ENCODE measurements at regions not wholly inside any gene's neighbourhood (a gene's known extent, or its start where the extent isn't known, plus 50 kb on each side); places are given as distances from the start of the nearest gene placed in this dataset.

DNA sequence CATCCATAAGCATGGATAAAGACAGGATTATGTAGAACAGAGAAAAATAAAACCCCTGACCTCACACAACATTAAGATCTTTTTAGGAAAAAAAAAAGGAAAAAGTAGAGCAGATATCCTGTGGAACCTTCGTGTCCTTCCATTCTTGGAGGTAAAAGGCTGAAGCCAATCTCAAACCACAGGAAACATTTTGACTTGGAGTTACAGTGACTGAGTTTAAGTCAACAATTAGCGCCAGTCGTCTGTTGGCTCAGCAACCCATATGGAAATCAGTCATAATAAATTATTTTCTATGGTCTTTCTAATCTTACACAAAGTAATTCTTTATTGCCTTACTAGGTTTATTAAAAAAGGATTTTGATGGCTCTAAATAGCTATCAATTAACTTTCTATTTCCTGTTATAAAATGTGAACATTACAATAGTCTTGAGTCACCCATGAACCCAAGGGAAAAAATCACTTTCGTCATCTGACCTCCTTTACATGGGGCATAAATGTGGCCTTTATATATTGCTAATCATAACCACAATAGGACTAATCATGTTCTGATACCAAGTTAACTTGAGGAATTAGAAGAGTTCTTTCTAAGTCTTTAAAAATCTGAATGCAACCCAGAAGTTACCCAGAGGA is 592.9 kb downstream of the TFAP2B start:
- Histone ChIP-seq H3K27ac (no peak overlapping the region), H3K4me1 (ENCODE audit: control insufficient read depth in 1 of 2, insufficient read depth in 1 of 2, low read depth in 1 of 2, low read length in 1 of 2) (no peaks in the 10 kb centered on the region), H3K27me3 (no peaks in the 10 kb centered on the region), H3K36me3 (no peaks in the 10 kb centered on the region), H3K4me3 (ENCODE audit: low read depth in 1 of 2, low read length in 1 of 2) (no peak overlapping the region), H3K9me3 (no peaks in the 10 kb centered on the region)
- TF ChIP-seq, protein P1, sequence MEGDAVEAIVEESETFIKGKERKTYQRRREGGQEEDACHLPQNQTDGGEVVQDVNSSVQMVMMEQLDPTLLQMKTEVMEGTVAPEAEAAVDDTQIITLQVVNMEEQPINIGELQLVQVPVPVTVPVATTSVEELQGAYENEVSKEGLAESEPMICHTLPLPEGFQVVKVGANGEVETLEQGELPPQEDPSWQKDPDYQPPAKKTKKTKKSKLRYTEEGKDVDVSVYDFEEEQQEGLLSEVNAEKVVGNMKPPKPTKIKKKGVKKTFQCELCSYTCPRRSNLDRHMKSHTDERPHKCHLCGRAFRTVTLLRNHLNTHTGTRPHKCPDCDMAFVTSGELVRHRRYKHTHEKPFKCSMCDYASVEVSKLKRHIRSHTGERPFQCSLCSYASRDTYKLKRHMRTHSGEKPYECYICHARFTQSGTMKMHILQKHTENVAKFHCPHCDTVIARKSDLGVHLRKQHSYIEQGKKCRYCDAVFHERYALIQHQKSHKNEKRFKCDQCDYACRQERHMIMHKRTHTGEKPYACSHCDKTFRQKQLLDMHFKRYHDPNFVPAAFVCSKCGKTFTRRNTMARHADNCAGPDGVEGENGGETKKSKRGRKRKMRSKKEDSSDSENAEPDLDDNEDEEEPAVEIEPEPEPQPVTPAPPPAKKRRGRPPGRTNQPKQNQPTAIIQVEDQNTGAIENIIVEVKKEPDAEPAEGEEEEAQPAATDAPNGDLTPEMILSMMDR (IDR thresholded peaks at IDR 0.05): no peak

DNA sequence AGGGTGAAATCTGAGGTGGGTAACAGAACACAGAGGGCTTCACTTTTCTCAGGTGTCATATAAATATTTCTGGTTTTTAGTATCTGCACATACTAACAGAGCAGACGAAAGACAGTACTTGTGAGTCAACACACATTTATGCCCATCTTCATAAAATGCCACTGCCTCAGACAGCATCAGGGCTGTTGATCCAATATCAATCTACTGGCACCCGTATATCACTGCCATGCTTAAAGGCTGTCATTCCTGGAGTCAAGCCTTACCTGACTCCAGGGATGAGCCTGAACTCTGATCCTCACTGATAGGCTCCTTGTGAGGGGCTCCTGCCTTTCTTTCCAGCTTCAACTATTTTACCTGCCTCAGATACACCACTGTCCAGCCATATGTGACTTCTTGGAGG is 595.7 kb downstream of the TFAP2B start:
- Histone ChIP-seq H3K27me3 (no peaks in the 10 kb centered on the region), H3K27ac (no peak overlapping the region)
- TF ChIP-seq, protein P1 (IDR thresholded peaks at IDR 0.05): no peak

DNA sequence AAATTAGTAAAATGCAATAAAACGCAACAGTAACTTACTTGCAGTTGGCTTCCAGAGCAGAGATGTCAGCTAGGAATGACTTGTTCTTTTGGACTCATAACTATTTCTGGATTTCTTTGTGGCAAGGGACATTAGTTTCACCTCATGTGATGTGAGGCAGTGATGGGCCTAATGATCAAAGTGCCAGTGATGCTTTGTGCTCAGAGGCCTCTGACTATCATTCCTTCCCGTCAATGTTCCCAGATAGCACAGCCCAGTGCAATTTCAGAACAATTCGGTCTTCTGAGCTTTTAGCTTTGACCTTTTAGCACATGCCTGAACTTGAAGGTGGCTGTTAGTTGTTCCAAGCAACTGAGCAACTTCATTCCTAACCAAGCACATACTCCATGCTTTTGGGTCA is 596.8 kb downstream of the TFAP2B start:
- Histone ChIP-seq H3K4me3 (ENCODE audit: low read depth in 1 of 2, low read length in 1 of 2) (no peak overlapping the region), H3K27ac (no peak overlapping the region), H3K36me3 (no peaks in the 10 kb centered on the region), H3K27me3 (no peaks in the 10 kb centered on the region), H3K4me1 (ENCODE audit: control insufficient read depth in 1 of 2, insufficient read depth in 1 of 2, low read depth in 1 of 2, low read length in 1 of 2) (no peaks in the 10 kb centered on the region), H3K9me3 (no peaks in the 10 kb centered on the region)
- TF ChIP-seq, protein P1 (IDR thresholded peaks at IDR 0.05): no peak

More for the DNA sequence above, 595.7 kb downstream of the TFAP2B start:
- H3K4me3 ChIP-seq (ENCODE audit: low read depth in 1 of 2, low read length in 1 of 2): no peak overlapping the region
- H3K4me1 ChIP-seq (ENCODE audit: control insufficient read depth in 1 of 2, insufficient read depth in 1 of 2, low read depth in 1 of 2, low read length in 1 of 2): no peaks in the 10 kb centered on the region
- no peaks in the 10 kb centered on the region for H3K9me3 ChIP-seq
- H3K36me3 ChIP-seq: no peaks in the 10 kb centered on the region

DNA sequence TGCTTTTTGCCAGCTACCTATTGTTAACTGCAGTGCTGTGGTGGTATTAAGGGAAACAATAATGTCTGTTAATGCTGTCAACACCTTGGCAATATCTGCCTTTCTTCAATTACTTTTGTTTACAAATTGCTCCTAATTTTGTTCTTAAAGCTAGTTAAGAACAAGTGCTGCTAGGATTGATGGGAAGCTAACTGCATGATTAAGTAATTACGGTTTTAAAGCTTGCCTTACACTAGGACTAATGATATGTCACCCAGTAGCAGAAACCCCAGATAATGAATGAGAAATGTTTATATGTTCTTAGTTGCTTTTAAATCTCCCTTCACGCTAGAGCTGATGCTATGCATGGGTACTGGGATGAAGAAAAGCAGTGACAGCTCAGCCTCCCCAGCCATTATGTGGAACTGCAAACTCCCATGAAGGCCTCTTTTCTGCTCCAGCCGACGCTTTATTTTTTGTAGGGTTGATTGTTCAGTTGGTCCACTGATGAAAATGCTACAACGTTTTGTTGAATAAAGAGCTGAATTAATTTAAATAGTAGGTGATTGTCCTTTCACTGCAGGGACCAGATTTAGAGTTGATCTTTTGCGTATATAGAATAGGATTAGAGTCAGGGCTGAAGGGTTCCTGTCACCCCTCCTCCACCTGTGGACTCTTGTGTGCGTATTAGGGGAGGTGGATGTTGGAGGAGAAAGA is 610.5 kb downstream of the TFAP2B start:
- TF ChIP-seq, protein P1 (IDR thresholded peaks at IDR 0.05): no peak

DNA sequence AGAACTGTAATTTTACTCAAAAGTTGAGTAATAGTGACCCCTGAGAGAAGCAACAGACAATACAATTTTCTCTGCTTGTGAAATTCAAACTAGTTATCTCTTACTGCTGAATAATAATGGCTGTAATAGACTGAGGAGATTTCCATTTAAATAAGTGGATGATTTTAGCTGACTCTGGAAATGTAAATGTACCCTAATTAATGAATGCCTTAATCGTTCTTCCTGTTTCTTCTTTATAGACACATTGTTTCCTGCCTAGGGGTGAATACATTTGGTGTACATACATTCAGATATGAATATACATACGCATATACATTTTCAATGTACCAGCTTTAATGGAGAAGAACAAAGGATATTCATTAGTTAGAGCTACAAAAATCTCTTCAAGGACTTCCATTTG is 611.9 kb downstream of the TFAP2B start:
- Histone ChIP-seq H3K4me1 (ENCODE audit: control insufficient read depth in 1 of 2, insufficient read depth in 1 of 2, low read depth in 1 of 2, low read length in 1 of 2) (no peaks in the 10 kb centered on the region), H3K27me3 (no peaks in the 10 kb centered on the region), H3K4me3 (ENCODE audit: low read depth in 1 of 2, low read length in 1 of 2) (no peak overlapping the region), H3K36me3 (no peaks in the 10 kb centered on the region), H3K27ac (no peak overlapping the region), H3K9me3 (no peaks in the 10 kb centered on the region)
- TF ChIP-seq, protein P1 (IDR thresholded peaks at IDR 0.05): no peak

More for the DNA sequence above, 610.5 kb downstream of the TFAP2B start:
- H3K9me3 ChIP-seq: no peaks in the 10 kb centered on the region
- no peak overlapping the region for H3K27ac ChIP-seq
- H3K36me3 ChIP-seq: no peaks in the 10 kb centered on the region
- H3K4me3 ChIP-seq (ENCODE audit: low read depth in 1 of 2, low read length in 1 of 2): no peak overlapping the region
- no peaks in the 10 kb centered on the region for H3K4me1 ChIP-seq (ENCODE audit: control insufficient read depth in 1 of 2, insufficient read depth in 1 of 2, low read depth in 1 of 2, low read length in 1 of 2)
- H3K27me3 ChIP-seq: no peaks in the 10 kb centered on the region

All from neutrophil (primary cell).